GM19467 (cell line): ENCODE measurements at regions not wholly inside any gene's neighbourhood (a gene's known extent, or its start where the extent isn't known, plus 50 kb on each side); places are given as distances from the start of the nearest gene placed in this dataset.

Experiments
- ATAC-seq: cut with Tn5 transposase; IDR thresholded peaks from one replicate; pipeline ENCODE4 v1.9.1; 2021; ENCODE audit warnings: mild to moderate bottlenecking, moderate library complexity; ENCODE audit not compliant: unreplicated experiment

DNA sequence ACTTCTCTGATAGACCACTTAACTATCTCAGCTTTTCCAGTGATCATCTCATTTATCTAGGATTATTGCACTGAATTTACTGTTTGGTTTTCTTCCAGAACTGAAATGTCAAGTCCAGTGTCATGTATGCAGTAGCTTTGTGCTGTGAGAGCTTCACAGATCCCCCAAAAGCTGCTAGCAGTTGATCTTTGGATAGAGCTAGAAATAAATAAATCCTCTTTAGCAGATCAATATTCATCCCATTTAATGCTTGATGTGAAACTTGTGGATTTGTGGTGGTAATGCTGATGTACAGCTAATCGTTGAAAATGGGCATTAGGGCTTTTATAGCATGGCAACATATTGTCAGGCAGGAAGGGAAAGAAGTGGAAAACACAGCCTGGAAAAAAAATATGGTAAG, 509.6 kb upstream of the FAM241A start:
- no peak for ATAC-seq

- no peak for ATAC-seq
These were observed 508.2 kb upstream of the FAM241A start for GRCh38 chr4:111636961-111637585.

- no peak for ATAC-seq
These were observed 506.0 kb upstream of the FAM241A start for GRCh38 chr4:111639120-111639690.

GRCh38 chr4:111639876-111640275, 505.4 kb upstream of the FAM241A start:
- ATAC-seq, result no peak

DNA sequence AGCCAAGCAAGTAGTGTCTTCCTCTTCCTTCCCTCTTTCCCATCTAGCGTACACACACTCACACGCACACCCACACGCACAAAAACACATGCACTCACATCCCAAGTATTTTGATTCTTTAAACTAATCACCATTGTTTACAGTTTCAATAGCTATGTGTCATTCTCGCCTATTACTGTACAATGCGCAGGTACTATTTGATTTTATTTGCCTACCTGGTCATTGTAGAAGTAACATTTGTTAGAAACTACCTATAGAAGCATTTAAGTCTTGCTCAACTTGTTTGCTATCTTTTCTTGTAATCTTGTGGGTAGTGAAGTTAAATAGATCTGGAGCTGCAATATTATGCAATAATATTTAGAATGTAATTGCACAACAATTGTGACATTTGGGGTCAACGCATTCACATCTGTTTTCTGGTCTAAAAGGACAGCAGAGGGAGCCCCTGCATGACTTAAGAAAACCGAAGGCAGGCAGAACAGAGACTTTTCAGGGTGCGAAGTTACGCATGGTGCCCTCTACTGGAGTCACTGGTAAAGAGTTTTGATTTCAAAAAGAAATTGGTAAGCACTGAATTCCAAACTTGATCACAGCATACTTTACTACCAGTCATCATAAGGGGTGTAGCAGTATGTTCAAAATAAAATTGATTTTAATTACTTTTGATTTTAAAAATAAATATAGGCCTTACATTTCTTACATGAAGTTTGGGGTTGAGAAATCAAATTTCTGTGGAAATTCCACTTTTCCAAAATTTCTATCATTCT, 503.3 kb upstream of the FAM241A start:
- ATAC-seq, result peak; percentile 90

- no peak for ATAC-seq
These were observed 497.2 kb upstream of the FAM241A start for GRCh38 chr4:111648056-111648455.

DNA sequence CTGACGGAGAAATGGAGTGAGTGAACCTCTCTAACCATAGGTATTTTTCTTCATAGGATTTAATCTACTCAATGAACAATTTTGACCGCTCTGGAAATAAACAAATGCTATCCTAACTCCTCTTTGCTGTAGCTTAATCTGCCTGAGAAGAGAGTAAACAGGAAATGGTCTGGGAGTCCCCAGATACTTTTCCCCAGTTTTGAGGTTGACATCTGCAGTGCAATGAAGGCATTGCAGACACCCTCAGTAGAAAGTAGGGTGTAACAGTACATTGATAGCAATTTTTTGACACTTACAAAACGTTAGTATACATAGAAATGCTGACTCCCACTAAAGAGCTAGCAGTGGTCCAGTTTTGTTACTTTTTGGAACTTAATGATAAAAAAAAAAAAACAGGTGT, 495.9 kb upstream of the FAM241A start:
- no peak for ATAC-seq

- no peak for ATAC-seq
These were observed 495.1 kb upstream of the FAM241A start for GRCh38 chr4:111650146-111650545.

DNA sequence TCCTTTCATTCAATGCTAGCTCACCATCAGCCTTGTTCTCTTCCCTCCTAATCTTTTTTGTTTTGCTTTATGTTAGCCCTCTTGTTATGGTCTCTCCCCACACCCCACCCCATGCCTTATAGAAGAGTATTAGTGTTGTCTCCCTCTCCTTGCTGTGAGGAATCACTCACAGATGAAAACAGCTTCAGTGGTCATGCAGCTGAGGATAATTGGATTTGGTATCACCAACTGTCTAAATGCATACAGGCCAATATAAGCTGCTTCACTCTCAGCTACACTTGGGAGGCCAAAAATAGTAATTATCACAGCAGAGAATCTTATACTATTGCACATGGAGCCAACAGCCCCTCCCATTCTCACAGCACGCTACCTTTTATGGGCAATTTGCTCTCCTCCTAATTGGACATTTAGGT, 494.6 kb upstream of the FAM241A start:
- ATAC-seq, result no peak

DNA sequence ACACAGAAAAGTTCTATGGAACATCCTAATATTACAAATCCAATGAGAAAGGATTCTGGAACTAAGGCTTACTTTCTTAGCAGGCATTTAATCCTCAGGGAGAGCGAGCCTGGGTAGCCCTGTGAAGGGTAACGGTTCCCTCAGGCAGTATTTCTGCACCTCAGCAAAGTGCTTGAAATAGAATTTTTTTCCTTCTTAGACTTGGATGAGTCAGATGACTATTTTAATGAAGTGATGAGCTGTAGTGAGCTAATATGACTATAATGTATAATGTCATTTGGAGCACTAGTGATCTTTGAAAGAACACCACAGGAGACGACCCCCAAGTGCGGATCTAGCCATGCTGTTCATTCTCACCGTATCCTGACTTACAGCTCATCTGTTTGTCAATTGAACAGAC, 493.0 kb upstream of the FAM241A start:
- ATAC-seq, result no peak

GRCh38 chr4:111652986-111653385, 492.3 kb upstream of the FAM241A start:
- ATAC-seq, result no peak

GRCh38 chr4:111662496-111662895, 482.8 kb upstream of the FAM241A start:
- no peak for ATAC-seq

GRCh38 chr4:111664308-111664945, 480.8 kb upstream of the FAM241A start:
- ATAC-seq, result no peak

- no peak for ATAC-seq
These were observed 478.4 kb upstream of the FAM241A start for GRCh38 chr4:111666826-111667360.

GRCh38 chr4:111671756-111672155, 473.5 kb upstream of the FAM241A start:
- ATAC-seq, result no peak

GRCh38 chr4:111675746-111676145, 469.5 kb upstream of the FAM241A start:
- no peak for ATAC-seq

GRCh38 chr4:111676533-111676932, 468.7 kb upstream of the FAM241A start:
- ATAC-seq, result no peak

DNA sequence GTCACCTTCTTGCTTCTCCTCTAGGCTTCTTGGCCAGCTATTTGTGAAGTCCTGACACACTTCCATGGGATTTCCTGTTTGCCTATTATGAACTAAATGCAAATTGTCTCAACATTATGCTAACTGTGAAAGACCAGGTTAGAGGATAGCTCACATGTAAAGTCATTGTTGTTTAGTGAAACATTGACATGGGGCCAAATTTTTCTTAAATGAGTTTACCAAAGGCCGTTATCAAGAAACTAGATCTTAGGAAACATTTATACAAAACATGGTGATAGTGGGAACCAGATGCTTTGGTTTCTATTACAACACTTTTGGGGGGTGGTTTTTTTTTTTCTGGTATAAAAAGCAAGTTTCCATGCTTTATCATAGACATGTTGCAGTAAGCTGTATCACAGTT, 466.8 kb upstream of the FAM241A start:
- ATAC-seq, result no peak

DNA sequence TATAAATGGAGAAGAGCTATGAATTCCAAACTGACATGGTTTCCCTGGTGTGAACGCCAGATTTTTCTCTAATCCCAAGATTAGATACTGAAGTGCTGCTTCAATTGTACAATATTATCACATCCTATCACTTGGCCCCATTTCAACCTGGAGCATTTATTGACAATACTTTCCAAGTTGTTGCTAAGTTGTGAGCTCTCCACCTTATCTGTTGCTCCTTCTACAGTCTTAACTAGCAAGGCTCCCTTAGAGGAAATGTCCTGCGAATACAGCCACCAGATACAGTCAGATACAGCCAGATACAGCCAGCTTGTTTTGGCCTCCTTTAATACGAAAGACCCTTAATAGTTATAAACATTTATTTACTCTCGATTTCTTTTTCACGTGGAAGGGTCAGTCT, 466.3 kb upstream of the FAM241A start:
- ATAC-seq, result no peak

- no peak for ATAC-seq
These were observed 464.0 kb upstream of the FAM241A start for GRCh38 chr4:111681270-111681669.

DNA sequence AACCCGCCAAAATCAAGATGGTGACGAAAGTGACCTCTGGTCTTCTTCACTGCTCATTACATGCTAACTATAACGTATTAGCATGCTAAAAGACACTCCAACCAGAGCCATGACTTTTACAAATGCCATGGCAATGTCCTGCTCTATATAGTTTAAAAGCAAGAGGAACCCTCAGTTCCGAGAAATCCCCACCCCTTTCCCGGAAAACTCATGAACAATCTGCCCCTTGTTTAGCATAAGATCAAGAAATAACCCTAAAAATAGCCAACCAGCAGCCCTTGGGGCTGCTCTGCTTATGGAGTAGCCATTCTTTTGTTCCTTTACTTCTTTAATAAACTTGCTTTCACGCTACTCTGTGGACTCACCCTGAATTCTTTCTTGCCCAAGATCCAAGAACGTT, 463.5 kb upstream of the FAM241A start:
- no peak for ATAC-seq

DNA sequence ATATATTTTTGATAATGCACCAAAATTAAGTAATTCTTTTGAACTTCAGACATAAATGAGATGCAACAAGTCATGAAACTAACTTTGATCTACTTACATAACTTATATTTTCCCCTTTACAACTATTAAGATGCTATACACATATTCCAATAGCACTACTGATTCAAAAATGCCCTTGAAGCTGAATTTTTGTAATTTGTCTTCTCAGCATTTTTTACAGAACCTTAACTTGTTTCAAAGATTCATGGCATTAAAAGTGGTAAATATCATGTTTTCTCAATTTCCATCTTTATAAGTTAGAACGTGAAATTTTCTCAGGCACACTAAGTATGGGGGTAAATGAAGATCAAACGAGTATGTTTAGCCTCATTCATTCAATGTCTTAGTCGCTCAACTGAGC, 460.0 kb upstream of the FAM241A start:
- ATAC-seq, result no peak
